HEK293T (cell line): ENCODE measurements at regions not wholly inside any gene's neighbourhood (a gene's known extent, or its start where the extent isn't known, plus 50 kb on each side); places are given as distances from the start of the nearest gene placed in this dataset.

Experiments
- ARNT ChIP-seq: fragments of 450-650 bp; IDR thresholded peaks from 2 replicates; pipeline ENCODE4 v1.6.1; 2017; ENCODE audit warnings: mild to moderate bottlenecking
- BHLHE40 ChIP-seq: fragments of 450-650 bp; IDR thresholded peaks from 2 replicates; pipeline ENCODE4 v1.6.1; 2016; ENCODE audit warnings: mild to moderate bottlenecking, moderate library complexity, borderline replicate concordance
- ELF4 ChIP-seq: fragments of 450-650 bp; IDR thresholded peaks from 2 replicates; pipeline ENCODE4 v1.6.1; 2017; ENCODE audit warnings: antibody characterized with exemption
- FOXA1 ChIP-seq: fragments of 450-650 bp; IDR thresholded peaks from 2 replicates; pipeline ENCODE4 v1.6.1; 2016; ENCODE audit warnings: mild to moderate bottlenecking
- FOXK2 ChIP-seq: fragments of 450-650 bp; IDR thresholded peaks from 2 replicates; pipeline ENCODE4 v1.6.1; 2016; ENCODE audit warnings: mild to moderate bottlenecking
- FOXM1 ChIP-seq: fragments of 450-650 bp; IDR thresholded peaks from 2 replicates; pipeline ENCODE4 v1.6.1; 2017; ENCODE audit warnings: mild to moderate bottlenecking, borderline replicate concordance
- HDGF ChIP-seq: fragments of 450-650 bp; IDR thresholded peaks from 2 replicates; pipeline ENCODE4 v1.6.1; 2017; ENCODE audit warnings: antibody characterized with exemption, borderline replicate concordance
- SP1 ChIP-seq: fragments of 450-650 bp; IDR thresholded peaks from 2 replicates; pipeline ENCODE4 v1.6.1; 2017
- SUZ12 ChIP-seq: fragments of 450-650 bp; IDR thresholded peaks from 2 replicates; pipeline ENCODE4 v1.6.1; 2016; ENCODE audit warnings: mild to moderate bottlenecking
- TF ChIP-seq, protein P1 (sequence below): fragments of 450-650 bp; IDR thresholded peaks from 2 replicates; pipeline ENCODE4 v1.6.1; 2016

DNA sequence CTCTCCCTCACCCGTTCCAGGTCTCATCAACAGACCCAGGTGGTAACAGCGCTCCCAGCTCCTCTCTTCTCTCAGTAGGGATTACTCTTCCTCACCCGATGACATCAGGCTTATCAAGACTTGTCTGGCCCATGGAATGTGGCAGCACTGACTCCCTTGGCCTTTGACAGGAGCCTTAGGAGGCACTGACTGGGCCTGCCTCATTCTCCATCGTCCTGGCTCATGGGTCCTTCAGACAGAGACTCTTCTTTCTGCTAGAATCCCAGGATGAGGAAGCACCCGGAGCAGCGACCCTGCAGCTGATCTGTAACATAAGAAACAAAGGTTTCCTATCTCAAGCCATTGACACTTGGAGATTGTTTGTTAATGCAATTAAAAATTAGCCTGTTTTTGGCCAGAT, 1063.6 kb downstream of the TBC1D22A start:
- no peak for TF ChIP-seq ARNT
- TF ChIP-seq BHLHE40: no peak
- TF ChIP-seq FOXM1: no peak
- no peak for TF ChIP-seq SUZ12
- no peak for TF ChIP-seq FOXA1
- TF ChIP-seq SP1: no peak
- TF ChIP-seq FOXK2: no peak
- TF ChIP-seq, protein P1, sequence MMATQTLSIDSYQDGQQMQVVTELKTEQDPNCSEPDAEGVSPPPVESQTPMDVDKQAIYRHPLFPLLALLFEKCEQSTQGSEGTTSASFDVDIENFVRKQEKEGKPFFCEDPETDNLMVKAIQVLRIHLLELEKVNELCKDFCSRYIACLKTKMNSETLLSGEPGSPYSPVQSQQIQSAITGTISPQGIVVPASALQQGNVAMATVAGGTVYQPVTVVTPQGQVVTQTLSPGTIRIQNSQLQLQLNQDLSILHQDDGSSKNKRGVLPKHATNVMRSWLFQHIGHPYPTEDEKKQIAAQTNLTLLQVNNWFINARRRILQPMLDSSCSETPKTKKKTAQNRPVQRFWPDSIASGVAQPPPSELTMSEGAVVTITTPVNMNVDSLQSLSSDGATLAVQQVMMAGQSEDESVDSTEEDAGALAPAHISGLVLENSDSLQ: no peak
- TF ChIP-seq HDGF: no peak
- no peak for TF ChIP-seq ELF4
